KMS-11 (cell line): ENCODE measurements at regions not wholly inside any gene's neighbourhood (a gene's known extent, or its start where the extent isn't known, plus 50 kb on each side); places are given as distances from the start of the nearest gene placed in this dataset.

Source experiments
- H2AFZ ChIP-seq: fragments of 200-600 bp; sonication (generic); 2 replicates; pipeline ENCODE4 v1.6.1; 2016; ENCODE audit warnings: antibody characterized with exemption, mixed run types, low read depth
- H3K27ac ChIP-seq: fragments of 200-600 bp; sonication (generic); 2 replicates; pipeline ENCODE4 v1.6.1; 2016; ENCODE audit warnings: mild to moderate bottlenecking, mixed run types
- H3K27me3 ChIP-seq: fragments of 200-600 bp; sonication (generic); 2 replicates; pipeline ENCODE4 v1.6.1; 2017; ENCODE audit warnings: mild to moderate bottlenecking, low read depth, mixed run types, moderate library complexity; ENCODE audit not compliant: insufficient read depth
- H3K36me3 ChIP-seq: fragments of 200-600 bp; sonication (generic); 2 replicates; pipeline ENCODE4 v1.6.1; 2017; ENCODE audit warnings: mild to moderate bottlenecking, mixed run types; ENCODE audit not compliant: insufficient read depth
- H3K4me1 ChIP-seq: fragments of 200-600 bp; sonication (generic); 2 replicates; pipeline ENCODE4 v1.6.1; 2016; ENCODE audit warnings: mild to moderate bottlenecking, low read depth, mixed run types; ENCODE audit not compliant: poor library complexity, severe bottlenecking
- H3K4me2 ChIP-seq: fragments of 200-600 bp; sonication (generic); 2 replicates; pipeline ENCODE4 v1.7.0; 2016; ENCODE audit warnings: mild to moderate bottlenecking, mixed run types
- H3K4me3 ChIP-seq: fragments of 200-600 bp; sonication (generic); IDR thresholded peaks from 2 replicates; pipeline ENCODE4 v1.6.1; 2017; ENCODE audit warnings: low read depth, low read length, mixed read lengths; ENCODE audit not compliant: insufficient read depth
- H3K79me2 ChIP-seq: fragments of 200-600 bp; sonication (generic); 2 replicates; pipeline ENCODE4 v1.6.1; 2016; ENCODE audit warnings: low read depth, mixed run types; ENCODE audit not compliant: insufficient read depth
- H3K9ac ChIP-seq: fragments of 200-600 bp; sonication (generic); 2 replicates; pipeline ENCODE4 v1.6.1; 2016; ENCODE audit warnings: mild to moderate bottlenecking, mixed run types
- H4K20me1 ChIP-seq: fragments of 200-600 bp; sonication (generic); 2 replicates; pipeline ENCODE4 v1.6.1; 2016; ENCODE audit warnings: mild to moderate bottlenecking, mixed run types; ENCODE audit not compliant: insufficient read depth
- TF ChIP-seq, protein P1 (sequence below): fragments of 200-600 bp; sonication (generic); conservative IDR thresholded peaks from 2 replicates; pipeline ENCODE4 v1.6.1; 2017; ENCODE audit warnings: low read depth, mild to moderate bottlenecking, antibody characterized with exemption, low read length, moderate library complexity, mixed read lengths

DNA sequence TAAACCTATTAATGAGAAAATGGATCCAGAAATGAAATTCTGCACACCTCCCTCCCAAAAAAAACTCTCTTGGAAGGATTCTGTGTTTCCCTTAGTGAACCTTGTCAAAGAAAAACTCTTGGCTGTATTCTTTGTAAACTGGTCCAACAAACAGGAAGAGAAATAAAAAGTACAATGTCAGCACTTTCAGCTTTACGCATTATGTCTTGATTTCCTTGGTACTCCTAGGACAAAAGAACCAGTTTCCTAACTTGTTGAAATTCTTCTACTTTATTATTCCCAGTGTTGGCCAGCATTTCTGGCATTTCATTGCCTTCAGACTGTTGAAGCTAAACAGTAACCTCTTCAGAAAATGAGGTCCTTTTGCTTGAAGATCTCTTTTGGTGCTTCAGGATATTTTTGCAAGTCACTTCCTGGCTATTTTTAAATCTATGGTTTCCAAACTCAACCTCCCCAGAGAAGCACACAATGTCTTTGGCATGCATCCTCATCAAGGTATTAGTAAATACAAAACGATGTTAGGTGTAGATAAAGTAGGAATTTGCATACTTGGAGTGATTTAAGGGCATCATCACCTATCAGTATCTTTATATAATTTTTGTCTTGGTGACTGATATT lies 342.7 kb downstream of the AASDHPPT start:
- no peaks in the 10 kb centered on the region for H3K79me2 ChIP-seq
- TF ChIP-seq, protein P1, sequence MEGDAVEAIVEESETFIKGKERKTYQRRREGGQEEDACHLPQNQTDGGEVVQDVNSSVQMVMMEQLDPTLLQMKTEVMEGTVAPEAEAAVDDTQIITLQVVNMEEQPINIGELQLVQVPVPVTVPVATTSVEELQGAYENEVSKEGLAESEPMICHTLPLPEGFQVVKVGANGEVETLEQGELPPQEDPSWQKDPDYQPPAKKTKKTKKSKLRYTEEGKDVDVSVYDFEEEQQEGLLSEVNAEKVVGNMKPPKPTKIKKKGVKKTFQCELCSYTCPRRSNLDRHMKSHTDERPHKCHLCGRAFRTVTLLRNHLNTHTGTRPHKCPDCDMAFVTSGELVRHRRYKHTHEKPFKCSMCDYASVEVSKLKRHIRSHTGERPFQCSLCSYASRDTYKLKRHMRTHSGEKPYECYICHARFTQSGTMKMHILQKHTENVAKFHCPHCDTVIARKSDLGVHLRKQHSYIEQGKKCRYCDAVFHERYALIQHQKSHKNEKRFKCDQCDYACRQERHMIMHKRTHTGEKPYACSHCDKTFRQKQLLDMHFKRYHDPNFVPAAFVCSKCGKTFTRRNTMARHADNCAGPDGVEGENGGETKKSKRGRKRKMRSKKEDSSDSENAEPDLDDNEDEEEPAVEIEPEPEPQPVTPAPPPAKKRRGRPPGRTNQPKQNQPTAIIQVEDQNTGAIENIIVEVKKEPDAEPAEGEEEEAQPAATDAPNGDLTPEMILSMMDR, result no peak
- H2AFZ ChIP-seq, result no peak overlapping the region
- no peaks in the 10 kb centered on the region for H4K20me1 ChIP-seq
- H3K36me3 ChIP-seq, result no peaks in the 10 kb centered on the region
- H3K4me3 ChIP-seq, result no peak overlapping the region
- H3K27me3 ChIP-seq, result no peaks in the 10 kb centered on the region
- H3K27ac ChIP-seq, result no peak overlapping the region
- H3K4me2 ChIP-seq, result no peak overlapping the region
- peaks cover 15% of the 10 kb centered on the region for H3K4me1 ChIP-seq
- H3K9ac ChIP-seq, result no peak overlapping the region

DNA sequence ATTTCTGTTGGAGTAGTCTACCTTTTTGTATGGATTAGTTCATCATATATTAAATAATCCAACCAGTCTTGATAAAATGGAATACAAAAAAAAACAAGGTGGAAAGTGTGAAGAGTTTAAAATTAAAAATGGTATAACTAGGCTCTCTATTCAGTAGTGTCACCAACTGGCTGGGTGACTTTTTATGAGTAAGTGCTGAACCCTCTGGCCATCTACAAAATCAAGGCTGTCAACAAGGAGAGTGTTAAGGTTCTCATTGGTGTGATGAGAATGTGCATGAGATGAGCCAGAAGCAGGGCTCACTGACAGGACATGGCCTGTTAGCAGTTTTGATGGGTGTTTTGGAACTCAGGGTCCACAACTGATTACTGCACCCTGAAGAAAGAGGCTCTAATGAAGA lies 343.2 kb downstream of the AASDHPPT start:
- no peaks in the 10 kb centered on the region for H4K20me1 ChIP-seq
- H3K27me3 ChIP-seq, result no peaks in the 10 kb centered on the region
- no peak overlapping the region for H3K27ac ChIP-seq
- peaks cover 15% of the 10 kb centered on the region for H3K4me1 ChIP-seq
- TF ChIP-seq, protein P1, result no peak
- no peak overlapping the region for H3K9ac ChIP-seq
- H3K36me3 ChIP-seq, result no peaks in the 10 kb centered on the region
- H3K4me2 ChIP-seq, result no peak overlapping the region
- no peak overlapping the region for H2AFZ ChIP-seq
- H3K79me2 ChIP-seq, result no peaks in the 10 kb centered on the region
- H3K4me3 ChIP-seq, result no peak overlapping the region

DNA sequence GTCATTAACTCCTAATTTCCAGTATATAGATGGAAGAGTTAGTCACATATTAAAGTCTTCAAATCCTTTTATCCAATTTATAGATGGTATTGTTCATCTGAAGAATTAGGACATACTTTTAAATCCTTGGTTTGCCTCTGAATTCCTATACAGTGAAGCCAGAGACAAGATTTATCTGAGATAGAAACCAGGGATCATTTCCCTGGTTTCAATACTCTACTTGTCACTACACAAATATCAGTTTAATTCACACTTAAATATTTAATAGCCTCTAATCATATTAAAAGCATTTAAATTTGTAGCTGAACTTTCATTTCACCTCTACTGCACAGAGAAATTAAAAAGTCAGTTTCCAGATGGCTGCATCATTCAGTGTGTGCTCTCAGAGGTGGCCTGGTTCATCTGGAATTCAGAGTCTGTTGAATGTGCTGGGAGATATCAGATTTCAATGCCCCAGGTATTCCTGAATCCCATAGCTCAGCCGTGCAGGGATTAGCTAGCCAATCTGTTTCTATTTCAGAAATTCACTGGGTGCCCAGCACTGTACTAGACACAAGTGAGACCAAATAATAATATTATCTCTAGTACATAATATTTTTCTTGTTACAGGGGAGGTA lies 344.3 kb downstream of the AASDHPPT start:
- no peak overlapping the region for H3K4me3 ChIP-seq
- H3K9ac ChIP-seq, result no peak overlapping the region
- no peaks in the 10 kb centered on the region for H3K79me2 ChIP-seq
- no peak overlapping the region for H3K4me2 ChIP-seq
- H3K27me3 ChIP-seq, result no peaks in the 10 kb centered on the region
- no peaks in the 10 kb centered on the region for H4K20me1 ChIP-seq
- H3K36me3 ChIP-seq, result no peaks in the 10 kb centered on the region
- peaks cover 15% of the 10 kb centered on the region for H3K4me1 ChIP-seq
- TF ChIP-seq, protein P1, result no peak
- no peak overlapping the region for H2AFZ ChIP-seq
- H3K27ac ChIP-seq, result no peak overlapping the region

DNA sequence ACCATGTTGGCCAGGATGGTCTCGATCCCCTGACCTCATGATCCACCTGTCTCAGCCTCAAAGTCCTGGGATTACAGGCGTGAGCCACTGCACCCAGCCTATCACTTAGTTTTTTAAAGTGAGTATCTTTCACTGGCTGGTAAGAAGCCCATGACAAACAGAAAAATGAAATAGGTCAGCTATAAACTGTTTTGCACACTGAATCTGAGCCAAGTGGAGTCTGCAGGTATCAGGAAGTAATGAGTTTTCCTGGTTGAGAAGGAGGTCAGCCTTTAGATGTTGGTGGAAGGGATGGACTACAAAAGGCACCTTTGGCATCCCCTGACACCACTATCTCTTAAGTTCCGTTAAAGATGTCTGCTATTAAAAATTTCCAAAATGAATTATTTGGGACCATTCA lies 345.1 kb downstream of the AASDHPPT start:
- Histone ChIP-seq H3K79me2 (no peaks in the 10 kb centered on the region), H3K4me2 (no peak overlapping the region), H3K4me3 (no peak overlapping the region), H4K20me1 (no peaks in the 10 kb centered on the region), H3K4me1 (peaks cover 15% of the 10 kb centered on the region), H3K27ac (no peak overlapping the region), H3K9ac (no peak overlapping the region), H3K36me3 (no peaks in the 10 kb centered on the region), H2AFZ (no peak overlapping the region), H3K27me3 (no peaks in the 10 kb centered on the region)
- TF ChIP-seq, protein P1, result no peak
